ENCODE measurements at regions not wholly inside any gene's neighbourhood (a gene's known extent, or its start where the extent isn't known, plus 50 kb on each side); places are given as distances from the start of the nearest gene placed in this dataset.

GRCh38 chr2:17229414-17229813 is 288.8 kb downstream of the RAD51AP2 start:
- TF ChIP-seq CTCF (IDR thresholded peaks at IDR 0.05; ENCODE audit: insufficient read depth, low read depth, low read length) (no peak), EZH2 (IDR thresholded peaks at IDR 0.05; ENCODE audit: insufficient read depth, low read length) (no peak)
